GM21737 (cell line): ENCODE measurements at regions not wholly inside any gene's neighbourhood (a gene's known extent, or its start where the extent isn't known, plus 50 kb on each side); places are given as distances from the start of the nearest gene placed in this dataset.

Experiments
- ATAC-seq: cut with Tn5 transposase; IDR thresholded peaks from one replicate; pipeline ENCODE4 v1.9.1; 2021; ENCODE audit warnings: mild to moderate bottlenecking, moderate library complexity; ENCODE audit not compliant: unreplicated experiment

GRCh38 chr12:4857472-4858291 lies 52.0 kb upstream of the KCNA1 start:
- peak; percentile 72 for ATAC-seq

- ATAC-seq, result no peak
These were observed 51.3 kb upstream of the KCNA1 start for GRCh38 chr12:4858386-4858785.

- ATAC-seq, result no peak
These were observed 50.1 kb upstream of the KCNA1 start for GRCh38 chr12:4859478-4860210.
